LNCAP (cell line): ENCODE measurements at regions not wholly inside any gene's neighbourhood (a gene's known extent, or its start where the extent isn't known, plus 50 kb on each side); places are given as distances from the start of the nearest gene placed in this dataset.

Source experiments
- CTCF ChIP-seq: fragments of 450-650 bp; IDR thresholded peaks from 2 replicates; pipeline ENCODE4 v1.5.1; 2017; ENCODE audit warnings: mild to moderate bottlenecking

GRCh38 chr11:109247071-109247470 lies 174.9 kb upstream of the C11orf87 start:
- TF ChIP-seq CTCF: no peak

GRCh38 chr11:109249597-109249996 lies 172.4 kb upstream of the C11orf87 start:
- TF ChIP-seq CTCF: no peak

GRCh38 chr11:109251230-109251629 lies 170.8 kb upstream of the C11orf87 start:
- no peak for TF ChIP-seq CTCF

GRCh38 chr11:109264128-109264527 lies 157.9 kb upstream of the C11orf87 start:
- TF ChIP-seq CTCF: no peak

GRCh38 chr11:109267293-109268095 lies 154.5 kb upstream of the C11orf87 start:
- no peak for TF ChIP-seq CTCF

GRCh38 chr11:109275931-109276330 lies 146.1 kb upstream of the C11orf87 start:
- no peak for TF ChIP-seq CTCF

GRCh38 chr11:109285465-109285864 lies 136.5 kb upstream of the C11orf87 start:
- TF ChIP-seq CTCF: no peak

- no peak for TF ChIP-seq CTCF
These were observed 130.4 kb upstream of the C11orf87 start for GRCh38 chr11:109291553-109291952.
